Loucy (cell line): ENCODE measurements at regions not wholly inside any gene's neighbourhood (a gene's known extent, or its start where the extent isn't known, plus 50 kb on each side); places are given as distances from the start of the nearest gene placed in this dataset.

Source experiments
- CTCF ChIP-seq: fragments of 200-600 bp; sonication (generic); conservative IDR thresholded peaks from 2 replicates; pipeline ENCODE4 v1.5.1; 2014; ENCODE audit warnings: mild to moderate bottlenecking, antibody characterized with exemption, low read length
- EZH2phosphoT487 ChIP-seq: fragments of 200-600 bp; IDR thresholded peaks from 2 replicates; pipeline ENCODE4 v1.6.1; 2018; ENCODE audit warnings: antibody characterized with exemption, mild to moderate bottlenecking, moderate library complexity, borderline replicate concordance

GRCh38 chr1:185425163-185425562, 108.1 kb upstream of the IVNS1ABP start:
- no peak for TF ChIP-seq CTCF
- TF ChIP-seq EZH2phosphoT487: no peak
